GM19395 (cell line): ENCODE measurements at regions not wholly inside any gene's neighbourhood (a gene's known extent, or its start where the extent isn't known, plus 50 kb on each side); places are given as distances from the start of the nearest gene placed in this dataset.
"Not testable (repeated sequence)": the region's sequence is repeated elsewhere in the genome, so short reads cannot be mapped to it uniquely, and the experiment has no call there.

ENCODE experiments used
- ATAC-seq: cut with Tn5 transposase; IDR thresholded peaks from one replicate; pipeline ENCODE4 v1.9.1; 2021; ENCODE audit warnings: mild to moderate bottlenecking, moderate library complexity; ENCODE audit not compliant: unreplicated experiment

DNA sequence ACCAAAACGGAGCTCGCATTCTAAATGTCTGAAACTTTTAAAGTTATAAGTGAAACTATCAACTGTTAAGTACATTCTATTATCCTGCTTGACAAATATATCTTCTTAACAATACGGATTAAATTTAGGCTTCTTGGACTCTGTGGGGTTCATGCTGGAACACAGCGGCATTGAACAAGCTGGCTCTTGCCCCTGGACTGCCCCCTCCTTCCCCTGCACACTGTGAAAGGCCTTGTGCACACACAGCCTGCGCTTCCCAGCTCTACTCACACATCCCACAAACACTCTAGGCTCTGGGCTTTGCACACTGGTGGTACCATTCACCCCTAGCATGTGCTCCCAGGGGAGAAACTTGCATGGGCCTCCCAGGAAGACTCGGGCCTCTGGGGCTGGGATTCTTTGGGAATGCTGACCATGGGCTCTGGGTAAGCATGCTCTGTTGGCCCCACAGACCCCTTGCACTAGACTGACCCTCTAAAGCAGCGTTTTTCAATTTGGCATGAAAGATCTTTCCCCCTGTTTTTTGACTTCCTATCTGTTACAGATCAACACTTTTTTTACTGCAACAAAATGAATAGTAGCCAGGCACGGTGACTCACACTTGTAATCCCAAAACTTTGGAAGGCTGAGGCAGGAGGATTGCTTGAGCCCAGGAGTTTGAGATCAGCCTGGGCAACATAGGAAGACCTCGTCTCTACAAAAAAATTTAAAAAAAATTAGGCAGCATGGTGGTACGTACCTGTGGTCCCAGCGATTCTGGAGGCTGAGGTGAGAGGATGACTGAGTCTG, 96.2 kb upstream of the CPM start:
- no peak for ATAC-seq

- no peak for ATAC-seq
Measured at GRCh38 chr12:69030321-69030720, 97.3 kb upstream of the CPM start.

DNA sequence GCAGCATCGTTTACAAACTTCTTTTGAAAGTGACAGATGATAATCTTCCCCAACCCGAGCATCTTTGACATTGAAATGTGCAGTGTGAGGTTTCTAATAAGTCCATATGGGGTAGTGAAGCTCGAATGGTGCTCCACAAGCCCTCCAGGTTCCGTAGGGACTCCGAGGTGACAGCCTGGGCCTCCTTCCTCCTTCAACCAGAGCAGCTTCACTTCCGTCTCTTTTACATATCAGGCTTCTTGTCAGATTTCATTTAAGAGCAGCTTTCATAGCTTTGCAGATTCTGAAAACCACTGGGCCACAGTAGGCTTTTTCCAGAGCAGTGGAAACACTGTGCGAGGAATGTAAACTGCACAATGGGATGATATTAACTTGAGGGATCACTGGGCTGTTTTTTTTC, 103.6 kb upstream of the CPM start:
- no peak for ATAC-seq

DNA sequence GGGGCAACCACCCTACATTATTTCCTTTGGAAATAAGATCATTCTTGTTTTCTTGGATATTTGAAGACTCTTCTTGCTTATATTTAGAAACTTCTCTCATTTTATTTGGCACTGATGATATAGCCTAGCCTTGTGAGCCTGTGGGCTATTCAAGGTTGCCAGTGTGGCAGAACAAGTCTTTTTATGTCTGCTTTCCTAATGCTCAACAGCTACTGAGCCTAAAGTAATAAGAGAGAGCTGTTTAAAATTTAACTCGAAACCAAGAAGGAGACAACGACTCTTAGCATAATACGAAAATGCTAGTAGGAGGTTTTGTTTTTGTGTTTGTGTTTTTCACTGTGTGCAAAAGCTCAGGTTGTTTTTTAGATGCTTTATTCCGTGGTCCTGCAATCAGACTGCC, 104.0 kb upstream of the CPM start:
- no peak for ATAC-seq

GRCh38 chr12:69039911-69040310, 106.9 kb upstream of the CPM start:
- no peak for ATAC-seq

DNA sequence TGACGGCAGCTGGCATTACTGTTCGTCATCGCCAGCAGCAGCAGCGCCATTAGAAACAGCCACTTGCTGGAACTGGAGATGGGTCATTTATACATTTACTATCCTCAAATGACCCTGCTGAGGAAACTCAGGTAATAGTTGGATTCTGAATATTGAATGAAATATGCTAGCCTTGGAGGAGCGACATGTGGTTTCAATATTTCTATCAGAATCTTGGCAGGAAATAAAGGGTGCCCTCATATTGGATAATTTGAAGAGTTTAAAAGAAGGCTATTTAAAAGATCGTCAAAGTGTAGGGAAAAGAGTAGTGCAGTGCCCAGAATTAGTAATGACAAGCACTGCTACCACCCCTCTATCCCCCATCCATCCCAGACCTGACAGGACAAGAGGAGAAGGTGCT, 109.6 kb upstream of the CPM start:
- ATAC-seq, result no peak

GRCh38 chr12:69042970-69043369, 110.0 kb upstream of the CPM start:
- no peak for ATAC-seq

DNA sequence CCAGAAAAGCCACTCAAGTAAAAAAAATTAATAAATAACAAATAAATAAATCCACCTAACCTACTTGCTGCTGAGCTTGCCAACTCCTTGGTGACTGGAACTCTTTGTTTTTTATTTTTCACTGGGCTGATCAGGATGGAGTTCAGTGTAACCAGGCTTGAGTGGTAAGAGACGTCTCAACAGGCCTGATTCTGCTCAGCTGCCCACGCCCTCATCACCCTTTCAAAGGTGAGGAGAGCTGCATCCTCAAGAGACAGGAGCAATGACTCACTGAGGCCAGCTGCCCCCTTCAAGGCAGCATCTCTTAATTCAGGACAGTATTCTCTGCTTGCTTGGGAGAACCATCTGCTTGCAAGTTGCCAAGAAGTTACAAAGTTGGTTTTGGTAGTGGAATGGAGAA, 111.9 kb upstream of the CPM start:
- ATAC-seq, result no peak

- ATAC-seq, result no peak
Measured at GRCh38 chr12:69045430-69045829, 112.5 kb upstream of the CPM start.

- ATAC-seq, result no peak
Measured at GRCh38 chr12:69046363-69046762, 113.4 kb upstream of the CPM start.

GRCh38 chr12:69046920-69047319, 113.9 kb upstream of the CPM start:
- ATAC-seq, result no peak

DNA sequence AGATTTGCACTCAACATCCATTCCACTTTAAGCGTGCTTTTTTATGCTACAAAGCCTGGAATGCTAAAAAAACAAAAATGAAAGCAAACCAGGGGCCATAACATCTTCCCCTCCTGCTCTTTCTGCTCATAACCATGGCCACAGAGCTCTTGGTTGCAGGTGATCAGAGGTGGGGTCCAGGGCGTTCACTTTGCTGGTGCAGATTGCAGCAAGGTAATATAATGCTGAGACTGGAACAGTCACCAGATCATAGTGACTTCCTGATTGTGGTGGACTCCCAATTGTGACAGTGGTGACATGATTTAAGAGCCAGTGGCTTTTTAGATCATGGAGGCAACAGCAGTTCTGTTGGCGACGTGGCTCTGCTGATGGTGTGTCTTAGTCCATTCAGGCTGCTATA, 115.0 kb upstream of the CPM start:
- no peak for ATAC-seq

GRCh38 chr12:69049855-69050254, 116.9 kb upstream of the CPM start:
- not testable (repeated sequence) for ATAC-seq

DNA sequence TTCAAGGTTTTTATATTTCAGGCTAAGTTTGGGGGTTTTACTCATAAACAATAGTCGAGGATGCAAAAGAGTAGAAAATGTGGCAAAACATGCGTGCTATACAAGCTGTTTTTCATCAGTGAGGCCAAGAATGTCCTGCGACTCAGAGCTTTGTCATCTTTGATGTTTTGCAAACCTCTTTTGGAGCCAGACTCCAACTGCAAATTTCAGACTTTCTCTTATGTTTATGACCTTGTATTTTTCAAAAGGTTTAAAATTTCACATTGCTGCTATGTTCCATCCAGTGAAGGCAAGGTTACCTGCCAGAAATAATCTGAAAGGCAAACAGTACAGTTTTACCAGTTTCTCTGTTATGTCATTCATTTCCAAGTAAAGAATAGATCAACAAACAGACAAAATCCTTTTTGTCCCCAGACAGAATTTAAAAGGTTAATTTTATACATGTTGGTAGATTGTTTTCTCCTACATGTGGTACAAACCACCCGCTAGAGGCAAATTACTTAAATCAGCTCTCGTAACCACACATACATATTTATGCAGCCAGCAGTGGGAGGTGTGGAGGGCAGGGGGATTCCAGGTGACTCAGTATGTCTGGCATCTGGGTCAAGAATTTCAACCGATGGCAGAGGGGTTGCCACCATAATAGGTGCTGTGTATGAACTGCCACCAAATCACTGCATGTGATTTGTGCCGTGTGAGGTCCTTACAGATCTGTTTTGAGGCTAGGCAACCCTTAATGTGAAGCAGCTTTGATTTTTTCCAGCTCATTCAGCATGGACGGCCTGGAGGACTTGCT, 119.8 kb upstream of the CPM start:
- ATAC-seq, result no peak

- ATAC-seq, result no peak
Measured at GRCh38 chr12:69054343-69055056, 121.5 kb upstream of the CPM start.

DNA sequence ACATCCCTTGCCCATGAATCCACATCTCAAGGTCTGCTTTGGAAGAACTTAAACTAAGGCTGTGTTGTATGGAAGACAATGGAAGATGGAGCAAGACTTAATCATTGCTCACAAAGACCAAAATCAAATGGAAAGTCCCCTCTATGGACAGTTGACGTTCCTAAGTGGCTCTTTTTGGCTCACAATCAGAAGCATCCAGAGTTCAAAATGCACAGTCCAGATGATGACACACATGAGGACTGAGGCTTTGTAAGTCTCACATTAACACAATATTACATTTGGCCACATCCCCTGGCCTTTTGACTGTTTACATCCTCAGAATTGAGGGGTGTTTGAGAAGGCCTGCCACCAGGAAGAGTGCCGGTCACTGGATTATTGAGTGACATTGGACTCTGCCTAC, 122.3 kb upstream of the CPM start:
- ATAC-seq, result no peak

DNA sequence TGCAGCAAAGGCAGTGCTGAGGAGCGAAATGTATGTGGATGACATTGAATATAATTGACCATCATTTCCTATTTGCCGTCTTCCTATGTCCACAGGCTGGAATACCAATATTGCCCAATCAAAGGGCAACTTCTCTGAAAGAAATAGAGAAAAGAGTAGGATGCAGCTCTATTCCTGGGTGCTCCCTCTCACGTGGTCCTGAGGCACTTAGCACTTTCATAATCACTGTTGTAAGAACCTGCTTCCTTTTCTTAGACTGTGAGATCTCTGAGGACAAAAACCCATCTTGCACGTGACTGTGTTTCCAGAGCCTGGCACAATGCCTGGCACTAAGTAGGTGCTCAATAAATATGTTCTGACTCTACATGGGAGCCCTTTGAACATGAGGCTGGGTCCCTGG, 122.7 kb upstream of the CPM start:
- no peak for ATAC-seq

GRCh38 chr12:69056743-69057515, 124.0 kb upstream of the CPM start:
- no peak for ATAC-seq

DNA sequence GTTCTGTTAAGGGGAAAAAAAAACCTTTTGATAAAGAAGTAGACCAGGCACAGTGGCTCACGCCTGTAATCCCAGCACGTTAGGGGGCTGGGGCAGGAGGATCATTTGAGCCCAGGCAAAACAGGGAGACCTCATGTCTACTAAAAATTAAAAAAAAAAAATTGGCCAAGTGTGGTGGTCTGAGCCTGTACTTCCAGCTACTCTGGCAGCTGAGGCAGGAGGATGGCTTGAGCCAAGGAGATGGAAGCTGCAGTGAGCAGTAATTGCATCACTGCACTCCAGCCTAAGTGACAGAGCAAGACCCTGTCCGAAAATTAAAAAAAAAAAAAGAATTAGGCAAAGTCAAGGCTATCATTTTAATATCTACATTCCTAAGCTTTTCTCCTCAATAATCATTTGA, 124.8 kb upstream of the CPM start:
- no peak for ATAC-seq

- no peak for ATAC-seq
Measured at GRCh38 chr12:69059465-69060457, 126.8 kb upstream of the CPM start.
